HG02610 (cell line): ENCODE measurements at regions not wholly inside any gene's neighbourhood (a gene's known extent, or its start where the extent isn't known, plus 50 kb on each side); places are given as distances from the start of the nearest gene placed in this dataset.
"Not testable (repeated sequence)": the region's sequence is repeated elsewhere in the genome, so short reads cannot be mapped to it uniquely, and the experiment has no call there.

Source experiments
- ATAC-seq: cut with Tn5 transposase; IDR thresholded peaks from one replicate; pipeline ENCODE4 v1.9.1; 2021; ENCODE audit warnings: mild to moderate bottlenecking, moderate library complexity; ENCODE audit not compliant: unreplicated experiment

- ATAC-seq: no peak
Measured at GRCh38 chr6:156602066-156602385, 175.2 kb upstream of the ARID1B start.

- ATAC-seq: no peak
Measured at GRCh38 chr6:156601152-156602065, 175.8 kb upstream of the ARID1B start.

- ATAC-seq: no peak
Measured at GRCh38 chr6:156600678-156601077, 176.5 kb upstream of the ARID1B start.

- ATAC-seq: no peak
Measured at GRCh38 chr6:156599978-156600590, 177.1 kb upstream of the ARID1B start.

GRCh38 chr6:156599366-156599765 lies 177.8 kb upstream of the ARID1B start:
- no peak for ATAC-seq

GRCh38 chr6:156598855-156599180 lies 178.4 kb upstream of the ARID1B start:
- ATAC-seq: no peak

- no peak for ATAC-seq
Measured at GRCh38 chr6:156598071-156598854, 178.9 kb upstream of the ARID1B start.

GRCh38 chr6:156597095-156597494 lies 180.1 kb upstream of the ARID1B start:
- no peak for ATAC-seq

- ATAC-seq: no peak
Measured at GRCh38 chr6:156595476-156595875, 181.7 kb upstream of the ARID1B start.

GRCh38 chr6:156593893-156594292 lies 183.3 kb upstream of the ARID1B start:
- no peak for ATAC-seq

GRCh38 chr6:156593127-156593526 lies 184.1 kb upstream of the ARID1B start:
- ATAC-seq: no peak

GRCh38 chr6:156590482-156590881 lies 186.7 kb upstream of the ARID1B start:
- ATAC-seq: no peak

- ATAC-seq: no peak
Measured at GRCh38 chr6:156589281-156589680, 187.9 kb upstream of the ARID1B start.

GRCh38 chr6:156587751-156588301 lies 189.4 kb upstream of the ARID1B start:
- no peak for ATAC-seq

GRCh38 chr6:156587071-156587470 lies 190.1 kb upstream of the ARID1B start:
- ATAC-seq: no peak

- ATAC-seq: no peak
Measured at GRCh38 chr6:156585859-156586258, 191.3 kb upstream of the ARID1B start.

GRCh38 chr6:156584121-156584520 lies 193.1 kb upstream of the ARID1B start:
- not testable (repeated sequence) for ATAC-seq

- ATAC-seq: no peak
Measured at GRCh38 chr6:156583083-156583482, 194.1 kb upstream of the ARID1B start.

GRCh38 chr6:156582509-156582992 lies 194.6 kb upstream of the ARID1B start:
- no peak for ATAC-seq

- ATAC-seq: no peak
Measured at GRCh38 chr6:156579564-156579963, 197.6 kb upstream of the ARID1B start.

- ATAC-seq: no peak
Measured at GRCh38 chr6:156577749-156578148, 199.4 kb upstream of the ARID1B start.
